IMR-90 (cell line): ENCODE measurements at regions not wholly inside any gene's neighbourhood (a gene's known extent, or its start where the extent isn't known, plus 50 kb on each side); places are given as distances from the start of the nearest gene placed in this dataset.
"Not testable (repeated sequence)": the region's sequence is repeated elsewhere in the genome, so short reads cannot be mapped to it uniquely, and the experiment has no call there.

Experiments
- ATAC-seq: fragments of 200-7000 bp; cut with Tn5 transposase; 2 replicates; pipeline ENCODE4 v1.9.1; 2020; ENCODE audit warnings: low read depth, mild to moderate bottlenecking, moderate library complexity
- BruUV-seq: library from RNA; stranded (reverse); fragments of 400-500 nt; replicated peaks from 2 replicates; lab custom pipeline; 2021; lab: Mats Ljungman, UMichigan
- CTCF ChIA-PET: fragments of 300-600 bp; formaldehyde crosslinking; extraction: SDS; loops from one replicate; lab custom pipeline; 2021; ENCODE audit warnings: antibody characterized with exemption; lab: Yijun Ruan, JAX
- POLR2A ChIA-PET: fragments of 300-600 bp; sonication (Branson Sonifier 250); formaldehyde crosslinking; loops from one replicate; lab custom pipeline; 2022; ENCODE audit warnings: antibody characterized with exemption; ENCODE audit not compliant: unreplicated experiment; lab: Charles Lee
- DNase-seq: peaks from one replicate; pipeline ENCODE4 v3.0.0; 2013
- H2AFZ ChIP-seq: replicated peaks from 2 replicates; pipeline ENCODE3; 2013; ENCODE audit warnings: low read length, mild to moderate bottlenecking; ENCODE audit not compliant: poor library complexity
- H2AK5ac ChIP-seq: 2 replicates; pipeline ENCODE4 v1.6.1; 2013; ENCODE audit warnings: low read depth, low read length, inconsistent platforms
- H2AK9ac ChIP-seq: replicated peaks from 2 replicates; pipeline ENCODE3; 2013; ENCODE audit warnings: mild to moderate bottlenecking, low read depth, low read length, moderate library complexity; ENCODE audit not compliant: poor library complexity
- H2BK120ac ChIP-seq: 2 replicates; pipeline ENCODE4 v1.6.1; 2013; ENCODE audit warnings: low read depth, low read length, inconsistent platforms
- H2BK15ac ChIP-seq: 3 replicates; pipeline ENCODE4 v1.6.1; 2013; ENCODE audit warnings: low read depth, low read length, inconsistent platforms
- H2BK20ac ChIP-seq: 2 replicates; pipeline ENCODE4 v1.6.1; 2013; ENCODE audit warnings: low read depth, mild to moderate bottlenecking, inconsistent platforms, low read length, moderate library complexity
- H2BK5ac ChIP-seq: 2 replicates; pipeline ENCODE4 v1.6.1; 2013; ENCODE audit warnings: mild to moderate bottlenecking, low read depth, low read length, inconsistent platforms; ENCODE audit not compliant: poor library complexity, severe bottlenecking
- H3K14ac ChIP-seq: replicated peaks from 2 replicates; pipeline ENCODE4 v1.6.1; 2013; ENCODE audit warnings: low read depth, low read length, inconsistent platforms
- H3K18ac ChIP-seq: 2 replicates; pipeline ENCODE4 v1.6.1; 2013; ENCODE audit warnings: low read depth, low read length, control low read depth
- H3K23ac ChIP-seq: 2 replicates; pipeline ENCODE4 v1.6.1; 2013; ENCODE audit warnings: low read depth, low read length, inconsistent platforms
- H3K27ac ChIP-seq: 2 replicates; pipeline ENCODE4 v1.5.1; 2013; ENCODE audit warnings: mild to moderate bottlenecking, control low read depth, low read length; ENCODE audit not compliant: insufficient read depth
- H3K27me3 ChIP-seq: 2 replicates; pipeline ENCODE4 v1.6.1; 2013; ENCODE audit warnings: low read length; ENCODE audit not compliant: control insufficient read depth, insufficient read depth
- H3K36me3 ChIP-seq: 2 replicates; pipeline ENCODE4 v1.6.1; 2013; ENCODE audit warnings: low read length, mixed read lengths; ENCODE audit not compliant: control insufficient read depth, insufficient read depth
- H3K4ac ChIP-seq: 2 replicates; pipeline ENCODE4 v1.6.1; 2013; ENCODE audit warnings: low read depth, low read length, inconsistent platforms
- H3K4me1 ChIP-seq: 2 replicates; pipeline ENCODE4 v1.6.1; 2013; ENCODE audit warnings: low read length, mixed read lengths; ENCODE audit not compliant: control insufficient read depth, insufficient read depth
- H3K4me2 ChIP-seq: 2 replicates; pipeline ENCODE4 v1.6.1; 2013; ENCODE audit warnings: low read depth, mild to moderate bottlenecking, control low read depth, low read length, moderate library complexity
- H3K4me3 ChIP-seq: 2 replicates; pipeline ENCODE4 v1.5.1; 2013; ENCODE audit warnings: low read depth, mild to moderate bottlenecking, control low read depth, low read length, moderate library complexity; ENCODE audit not compliant: insufficient read depth
- H3K56ac ChIP-seq: 2 replicates; pipeline ENCODE4 v1.6.1; 2013; ENCODE audit warnings: low read length, inconsistent platforms; ENCODE audit not compliant: insufficient read depth; ENCODE audit errors: extremely low read depth
- H3K79me1 ChIP-seq, 2 experiments: 2 replicates each; pipeline ENCODE4 v1.6.1; 2013; ENCODE audit warnings: low read length in 2 of 2, inconsistent platforms in 1 of 2, low read depth in 1 of 2
- H3K9ac ChIP-seq: 2 replicates; pipeline ENCODE4 v1.6.1; 2013; ENCODE audit warnings: low read depth, low read length, control low read depth
- H3K9me1 ChIP-seq: 2 replicates; pipeline ENCODE4 v1.6.1; 2013; ENCODE audit warnings: low read length, inconsistent platforms; ENCODE audit not compliant: insufficient read depth
- H3K9me3 ChIP-seq: 2 replicates; pipeline ENCODE4 v1.6.1; 2013; ENCODE audit warnings: low read length; ENCODE audit not compliant: control insufficient read depth, insufficient read depth
- H4K20me1 ChIP-seq: 2 replicates; pipeline ENCODE4 v1.6.1; 2013; ENCODE audit warnings: low read length, inconsistent platforms; ENCODE audit not compliant: insufficient read depth
- H4K5ac ChIP-seq: 2 replicates; pipeline ENCODE4 v1.6.1; 2013; ENCODE audit warnings: mild to moderate bottlenecking, low read depth, low read length, control low read depth
- H4K8ac ChIP-seq, 2 experiments: 2 replicates each; pipeline ENCODE4 v1.6.1; 2013; ENCODE audit warnings: low read depth in 2 of 2, low read length in 2 of 2, control low read depth in 1 of 2, inconsistent platforms in 1 of 2
- H4K91ac ChIP-seq: 2 replicates; pipeline ENCODE4 v1.6.1; 2013; ENCODE audit warnings: low read depth, low read length, inconsistent platforms; ENCODE audit not compliant: insufficient read depth
- BHLHE40 ChIP-seq: fragments of 150-350 bp; IDR thresholded peaks from 2 replicates; pipeline ENCODE4 v1.6.1; 2016; ENCODE audit warnings: mild to moderate bottlenecking, low read depth, low read length
- CEBPB ChIP-seq: IDR thresholded peaks from 2 replicates; pipeline ENCODE4 v1.6.1; 2012; ENCODE audit warnings: low read depth, low read length, improper control_type of control experiment
- MAFK ChIP-seq: IDR thresholded peaks from 2 replicates; pipeline ENCODE4 v1.6.1; 2012; ENCODE audit warnings: low read depth, low read length, improper control_type of control experiment
- MXI1 ChIP-seq: IDR thresholded peaks from 2 replicates; pipeline ENCODE4 v1.6.1; 2012; ENCODE audit warnings: low read depth, mild to moderate bottlenecking, low read length, moderate library complexity, borderline replicate concordance
- NFE2L2 ChIP-seq: fragments of 150-350 bp; IDR thresholded peaks from 2 replicates; pipeline ENCODE4 v1.6.1; 2016; ENCODE audit warnings: low read depth, mild to moderate bottlenecking, low read length
- POLR2A ChIP-seq: IDR thresholded peaks from 2 replicates; pipeline ENCODE4 v1.6.1; 2012; ENCODE audit warnings: mild to moderate bottlenecking, low read depth, low read length
- RAD21 ChIP-seq: IDR thresholded peaks from 2 replicates; pipeline ENCODE4 v1.6.1; 2012; ENCODE audit warnings: low read length, improper control_type of control experiment
- WGBS, 2 experiments: methylation state at CpG; one replicate each; pipeline versions ENCODE4 v1.1.5 to v1.1.7; 2013; ENCODE audit warnings: missing lambda C conversion rate in 2 of 2; ENCODE audit not compliant: insufficient read length in 1 of 2; ENCODE audit errors: extremely low coverage in 2 of 2; 5-methylcytosine and 5-hydroxymethylcytosine counted together
- dilution Hi-C: fragments of 300-500 bp; cut with HindIII; formaldehyde crosslinking; loops from one replicate; pipeline ENCODE4 v1.14.3; 2018; ENCODE audit warnings: low sequenced_read_pairs; ENCODE audit not compliant: unreplicated experiment
- in situ Hi-C: fragments of 300-500 bp; cut with MboI; formaldehyde crosslinking; loops from 3 replicates; pipeline ENCODE4 v1.14.3; 2019; ENCODE audit warnings: low sequenced_read_pairs, inconsistent platforms, mixed read lengths
- intact Hi-C: fragments of 100-400 bp; cut with micrococcal nuclease; formaldehyde crosslinking; loops from 2 replicates; pipeline ENCODE4 v1.10.0; 2022
- TF ChIP-seq, protein P1 (sequence below): fragments of 150-350 bp; IDR thresholded peaks from 2 replicates; pipeline ENCODE4 v1.6.1; 2016; ENCODE audit warnings: low read depth, mild to moderate bottlenecking, low read length, moderate library complexity, borderline replicate concordance

DNA sequence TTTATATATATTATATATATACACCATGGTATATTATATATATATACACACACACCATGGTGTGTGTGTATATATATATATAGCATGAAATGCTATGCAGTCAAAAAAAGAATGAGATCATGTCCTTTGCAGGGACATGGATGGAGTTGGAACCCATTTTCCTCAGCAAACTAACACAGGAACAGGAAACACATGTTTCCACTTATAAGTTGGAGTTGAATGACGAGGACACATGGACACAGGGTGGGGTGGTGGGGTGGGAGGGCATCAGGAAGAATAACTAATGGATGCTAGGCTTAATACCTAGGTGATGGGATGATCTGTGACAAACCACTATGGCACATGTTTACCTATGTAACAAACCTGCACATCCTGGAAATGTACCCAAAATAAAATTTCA is 293.6 kb upstream of the NDST3 start:
- H4K8ac ChIP-seq = no peak overlapping the region
- BruUV-seq = no TSS peak
- H3K23ac ChIP-seq = no peak overlapping the region
- TF ChIP-seq, protein P1, sequence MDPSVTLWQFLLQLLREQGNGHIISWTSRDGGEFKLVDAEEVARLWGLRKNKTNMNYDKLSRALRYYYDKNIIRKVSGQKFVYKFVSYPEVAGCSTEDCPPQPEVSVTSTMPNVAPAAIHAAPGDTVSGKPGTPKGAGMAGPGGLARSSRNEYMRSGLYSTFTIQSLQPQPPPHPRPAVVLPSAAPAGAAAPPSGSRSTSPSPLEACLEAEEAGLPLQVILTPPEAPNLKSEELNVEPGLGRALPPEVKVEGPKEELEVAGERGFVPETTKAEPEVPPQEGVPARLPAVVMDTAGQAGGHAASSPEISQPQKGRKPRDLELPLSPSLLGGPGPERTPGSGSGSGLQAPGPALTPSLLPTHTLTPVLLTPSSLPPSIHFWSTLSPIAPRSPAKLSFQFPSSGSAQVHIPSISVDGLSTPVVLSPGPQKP = no peak
- no peak for TF ChIP-seq BHLHE40
- no peak for TF ChIP-seq POLR2A
- TF ChIP-seq CEBPB = no peak
- TF ChIP-seq NFE2L2 = no peak
- no peak for TF ChIP-seq RAD21
- TF ChIP-seq MAFK = no peak
- TF ChIP-seq MXI1 = no peak
- no peaks in the 10 kb centered on the region for H3K79me1 ChIP-seq
- no peak overlapping the region for H2BK5ac ChIP-seq
- no peaks in the 10 kb centered on the region for H4K20me1 ChIP-seq
- no peak for ATAC-seq
- no peaks in the 10 kb centered on the region for H3K27me3 ChIP-seq
- H4K91ac ChIP-seq = no peak overlapping the region
- no CpG with 5 or more reads among the region's 1 CpG for WGBS, 2 experiments
- no peak overlapping the region for H3K4me3 ChIP-seq
- dilution Hi-C loops = no loop called here
- H2AK5ac ChIP-seq = no peak overlapping the region
- H3K36me3 ChIP-seq = no peaks in the 10 kb centered on the region
- no peak overlapping the region for H3K27ac ChIP-seq
- H2AFZ ChIP-seq = no peak overlapping the region
- H3K18ac ChIP-seq = no peak overlapping the region
- no peaks in the 10 kb centered on the region for H3K4me1 ChIP-seq
- H2BK20ac ChIP-seq = no peak overlapping the region
- in situ Hi-C loops = no loop called here
- no peak overlapping the region for H3K14ac ChIP-seq
- no peak overlapping the region for H3K4me2 ChIP-seq
- intact Hi-C loops = no loop called here
- ChIA-PET CTCF (no interaction called here), POLR2A (no interaction called here)
- H2BK15ac ChIP-seq = no peak overlapping the region
- no peak overlapping the region for H4K5ac ChIP-seq
- H2BK120ac ChIP-seq = no peak overlapping the region
- H3K9me1 ChIP-seq = no peaks in the 10 kb centered on the region
- no peak overlapping the region for H2AK9ac ChIP-seq
- H3K9ac ChIP-seq = no peak overlapping the region
- no peak for DNase-seq
- no peak overlapping the region for H3K56ac ChIP-seq
- H3K9me3 ChIP-seq = no peaks in the 10 kb centered on the region
- H3K4ac ChIP-seq = no peak overlapping the region

DNA sequence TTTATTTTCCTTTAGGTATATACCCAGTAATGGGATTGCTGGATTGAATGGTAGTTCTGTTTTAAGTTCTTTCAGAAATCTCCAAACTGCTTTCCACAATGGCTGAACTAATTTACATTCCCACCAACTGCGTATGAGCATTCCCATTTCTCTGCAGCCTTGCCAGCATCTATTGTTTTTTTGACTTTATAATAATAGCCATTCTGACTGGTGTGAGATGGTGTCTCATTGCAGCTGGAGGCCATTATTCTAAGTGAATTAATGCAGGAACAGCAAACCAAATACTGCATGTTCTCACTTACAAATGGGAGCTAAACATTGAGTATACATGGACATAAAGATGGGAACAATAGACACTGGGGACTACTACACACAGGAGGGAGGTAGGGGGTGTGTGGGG is 288.9 kb upstream of the NDST3 start:
- not testable (repeated sequence) for H2AK5ac ChIP-seq, H2AFZ ChIP-seq, H3K14ac ChIP-seq

More for the DNA sequence above, 288.9 kb upstream of the NDST3 start:
- H2BK5ac ChIP-seq, DNase-seq, H3K9ac ChIP-seq, H2AK9ac ChIP-seq, H3K27me3 ChIP-seq, H3K4ac ChIP-seq, H3K23ac ChIP-seq, H3K4me2 ChIP-seq, CTCF ChIA-PET, H3K36me3 ChIP-seq, H3K4me1 ChIP-seq, H3K9me3 ChIP-seq, H4K5ac ChIP-seq, H2BK15ac ChIP-seq, ATAC-seq, H3K18ac ChIP-seq, H3K9me1 ChIP-seq, H2BK120ac ChIP-seq, H4K20me1 ChIP-seq, H4K91ac ChIP-seq, H3K56ac ChIP-seq, H3K4me3 ChIP-seq, POLR2A ChIA-PET, H4K8ac ChIP-seq, H3K27ac ChIP-seq, H2BK20ac ChIP-seq, in situ Hi-C loops, BruUV-seq, intact Hi-C loops, dilution Hi-C loops, H3K79me1 ChIP-seq: not testable (repeated sequence)
- WGBS, 2 experiments = no CpG with 5 or more reads among the region's 1 CpG
